Cardiac muscle cell (in vitro differentiated cells and primary cell): ENCODE measurements at regions not wholly inside any gene's neighbourhood (a gene's known extent, or its start where the extent isn't known, plus 50 kb on each side); places are given as distances from the start of the nearest gene placed in this dataset.
"Not testable (repeated sequence)": the region's sequence is repeated elsewhere in the genome, so short reads cannot be mapped to it uniquely, and the experiment has no call there.

Experiments used
- DNase-seq, 2 donors: peaks; one replicate each; pipeline versions ENCODE4 v3.0.0 to v3.0.0-alpha.2; 2010 to 2017; ENCODE audit warnings: low read depth in 1 of 2, low spot score in 1 of 2
- H3K27ac ChIP-seq: fragments of 200-600 bp; sonication (generic); 2 replicates; pipeline ENCODE4 v1.5.1; 2016
- H3K27me3 ChIP-seq: fragments of 200-600 bp; sonication (generic); 2 replicates; pipeline ENCODE4 v1.6.0; 2016; ENCODE audit warnings: control low read depth
- H3K36me3 ChIP-seq: fragments of 200-600 bp; sonication (generic); 2 replicates; pipeline ENCODE4 v1.5.1; 2016; ENCODE audit warnings: control low read depth
- H3K4me1 ChIP-seq: fragments of 200-600 bp; sonication (generic); 2 replicates; pipeline ENCODE4 v1.8.1; 2017; ENCODE audit warnings: low read depth, mild to moderate bottlenecking, mixed run types
- H3K4me3 ChIP-seq: fragments of 200-600 bp; sonication (generic); 2 replicates; pipeline ENCODE4 v1.5.1; 2016; ENCODE audit warnings: mild to moderate bottlenecking
- H3K9me3 ChIP-seq: fragments of 200-600 bp; sonication (generic); 2 replicates; pipeline ENCODE4 v1.5.1; 2017; ENCODE audit warnings: low read depth, mild to moderate bottlenecking, control low read depth
- CTCF ChIP-seq: IDR thresholded peaks from 2 replicates; pipeline ENCODE4 v1.5.1; 2012; ENCODE audit warnings: low read depth, mild to moderate bottlenecking, low read length

GRCh38 chr6:106728296-106728870 lies 99.0 kb downstream of the QRSL1 start:
- H3K27me3 ChIP-seq = no peaks in the 10 kb centered on the region
- no peaks in the 10 kb centered on the region for H3K36me3 ChIP-seq
- H3K4me3 ChIP-seq = no peak overlapping the region
- no peaks in the 10 kb centered on the region for H3K9me3 ChIP-seq
- no peak for DNase-seq
- no peaks in the 10 kb centered on the region for H3K4me1 ChIP-seq
- TF ChIP-seq CTCF = no peak
- no peak overlapping the region for H3K27ac ChIP-seq

GRCh38 chr6:106727480-106728149 lies 98.2 kb downstream of the QRSL1 start:
- no peaks in the 10 kb centered on the region for H3K4me1 ChIP-seq

GRCh38 chr6:106724848-106725247 lies 95.5 kb downstream of the QRSL1 start:
- Histone ChIP-seq H3K27ac (no peak overlapping the region), H3K4me3 (no peak overlapping the region), H3K27me3 (no peaks in the 10 kb centered on the region), H3K4me1 (no peaks in the 10 kb centered on the region), H3K36me3 (no peaks in the 10 kb centered on the region), H3K9me3 (no peaks in the 10 kb centered on the region)
- no peak for DNase-seq
- TF ChIP-seq CTCF = no peak

More at GRCh38 chr6:106727480-106728149, 98.2 kb downstream of the QRSL1 start:
- Histone ChIP-seq H3K27me3 (no peaks in the 10 kb centered on the region), H3K9me3 (no peaks in the 10 kb centered on the region), H3K4me3 (no peak overlapping the region), H3K36me3 (no peaks in the 10 kb centered on the region), H3K27ac (no peak overlapping the region)
- no peak for TF ChIP-seq CTCF
- no peak for DNase-seq

- no peak overlapping the region for H3K27ac ChIP-seq
- no peaks in the 10 kb centered on the region for H3K9me3 ChIP-seq
- H3K4me3 ChIP-seq = no peak overlapping the region
- TF ChIP-seq CTCF = no peak
- no peak for DNase-seq
- no peaks in the 10 kb centered on the region for H3K36me3 ChIP-seq
- no peaks in the 10 kb centered on the region for H3K27me3 ChIP-seq
- H3K4me1 ChIP-seq = no peaks in the 10 kb centered on the region
These were observed 95.0 kb downstream of the QRSL1 start for GRCh38 chr6:106724337-106724736.

- not testable (repeated sequence) for H3K36me3 ChIP-seq, DNase-seq, H3K9me3 ChIP-seq, H3K4me3 ChIP-seq, H3K4me1 ChIP-seq, H3K27me3 ChIP-seq, H3K27ac ChIP-seq
These were observed 94.0 kb downstream of the QRSL1 start for GRCh38 chr6:106723419-106723818.

- not testable (repeated sequence) for H3K27ac ChIP-seq, H3K4me1 ChIP-seq, H3K4me3 ChIP-seq, H3K27me3 ChIP-seq, H3K9me3 ChIP-seq, H3K36me3 ChIP-seq, DNase-seq
These were observed 91.8 kb downstream of the QRSL1 start for GRCh38 chr6:106721189-106721588.
